ENCODE measurements at regions not wholly inside any gene's neighbourhood (a gene's known extent, or its start where the extent isn't known, plus 50 kb on each side); places are given as distances from the start of the nearest gene placed in this dataset.

DNA sequence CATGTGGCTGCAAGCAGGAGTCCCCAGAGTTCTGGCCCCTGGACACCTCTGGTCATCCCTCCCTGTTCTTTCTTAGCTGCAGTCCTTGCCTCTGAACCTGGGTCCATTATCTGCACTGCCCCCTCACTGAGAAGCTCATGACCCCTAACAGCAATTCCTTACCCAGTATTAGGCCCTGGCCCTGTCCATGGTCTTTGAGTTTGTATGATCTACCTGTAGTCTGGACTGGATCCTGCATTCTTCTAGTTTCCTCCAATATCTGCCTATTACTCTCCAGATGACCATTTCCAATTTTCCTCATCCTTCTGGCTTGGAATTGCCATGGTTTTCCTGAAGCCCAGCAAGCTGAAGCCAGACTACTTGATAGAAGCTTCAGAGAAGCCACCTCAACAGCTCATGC lies 302.4 kb upstream of the HS6ST1 start:
- TF ChIP-seq, protein P1, sequence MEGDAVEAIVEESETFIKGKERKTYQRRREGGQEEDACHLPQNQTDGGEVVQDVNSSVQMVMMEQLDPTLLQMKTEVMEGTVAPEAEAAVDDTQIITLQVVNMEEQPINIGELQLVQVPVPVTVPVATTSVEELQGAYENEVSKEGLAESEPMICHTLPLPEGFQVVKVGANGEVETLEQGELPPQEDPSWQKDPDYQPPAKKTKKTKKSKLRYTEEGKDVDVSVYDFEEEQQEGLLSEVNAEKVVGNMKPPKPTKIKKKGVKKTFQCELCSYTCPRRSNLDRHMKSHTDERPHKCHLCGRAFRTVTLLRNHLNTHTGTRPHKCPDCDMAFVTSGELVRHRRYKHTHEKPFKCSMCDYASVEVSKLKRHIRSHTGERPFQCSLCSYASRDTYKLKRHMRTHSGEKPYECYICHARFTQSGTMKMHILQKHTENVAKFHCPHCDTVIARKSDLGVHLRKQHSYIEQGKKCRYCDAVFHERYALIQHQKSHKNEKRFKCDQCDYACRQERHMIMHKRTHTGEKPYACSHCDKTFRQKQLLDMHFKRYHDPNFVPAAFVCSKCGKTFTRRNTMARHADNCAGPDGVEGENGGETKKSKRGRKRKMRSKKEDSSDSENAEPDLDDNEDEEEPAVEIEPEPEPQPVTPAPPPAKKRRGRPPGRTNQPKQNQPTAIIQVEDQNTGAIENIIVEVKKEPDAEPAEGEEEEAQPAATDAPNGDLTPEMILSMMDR (IDR thresholded peaks at IDR 0.05; ENCODE audit: low read depth, low read length, missing input control), result no peak
- TF ChIP-seq TAF1 (conservative IDR thresholded peaks at IDR 0.05), result no peak
- TF ChIP-seq YY1 (IDR thresholded peaks at IDR 0.05), result no peak

Data from liver (tissue), 3 donors.